ENCODE measurements at regions not wholly inside any gene's neighbourhood (a gene's known extent, or its start where the extent isn't known, plus 50 kb on each side); places are given as distances from the start of the nearest gene placed in this dataset.
"Not testable (repeated sequence)": the region's sequence is repeated elsewhere in the genome, so short reads cannot be mapped to it uniquely, and the experiment has no call there.

- DNase-seq: no peak
These were observed 165.9 kb upstream of the KLF7 start for GRCh38 chr2:207331674-207332073.

- no peak for DNase-seq
These were observed 166.9 kb upstream of the KLF7 start for GRCh38 chr2:207332480-207333212.

GRCh38 chr2:207333599-207334300, 168.0 kb upstream of the KLF7 start:
- no peak for DNase-seq

- DNase-seq: no peak
These were observed 168.5 kb upstream of the KLF7 start for GRCh38 chr2:207334301-207334623.

GRCh38 chr2:207334624-207335371, 169.1 kb upstream of the KLF7 start:
- DNase-seq: no peak

GRCh38 chr2:207337234-207338219, 171.8 kb upstream of the KLF7 start:
- DNase-seq: peak in 1 of 3 experiments; percentile 25

- peak in 1 of 3 experiments; percentile 4 for DNase-seq
These were observed 172.5 kb upstream of the KLF7 start for GRCh38 chr2:207338220-207338607.

GRCh38 chr2:207338610-207339009, 172.9 kb upstream of the KLF7 start:
- no peak for DNase-seq

- DNase-seq: peak in 1 of 3 experiments; percentile 31
These were observed 175.5 kb upstream of the KLF7 start for GRCh38 chr2:207341112-207341750.

- DNase-seq: peak in 1 of 3 experiments; percentile 10
These were observed 176.1 kb upstream of the KLF7 start for GRCh38 chr2:207341804-207342203.

GRCh38 chr2:207344596-207345394, 179.0 kb upstream of the KLF7 start:
- not testable (repeated sequence) for DNase-seq

- DNase-seq: no peak
These were observed 178.6 kb upstream of the CREB1 start for GRCh38 chr2:207351171-207351570.

- peak in 1 of 3 experiments; percentile 24 for DNase-seq
These were observed 176.6 kb upstream of the CREB1 start for GRCh38 chr2:207352978-207353671.

- no peak for DNase-seq
These were observed 175.9 kb upstream of the CREB1 start for GRCh38 chr2:207353836-207354235.

GRCh38 chr2:207354462-207354861, 175.3 kb upstream of the CREB1 start:
- DNase-seq: no peak

GRCh38 chr2:207356567-207356966, 173.2 kb upstream of the CREB1 start:
- no peak for DNase-seq

GRCh38 chr2:207357216-207357615, 172.5 kb upstream of the CREB1 start:
- DNase-seq: no peak

GRCh38 chr2:207362716-207363115, 167.0 kb upstream of the CREB1 start:
- no peak for DNase-seq

GRCh38 chr2:207363761-207364290, 165.9 kb upstream of the CREB1 start:
- no peak for DNase-seq

GRCh38 chr2:207370646-207371045, 159.1 kb upstream of the CREB1 start:
- no peak for DNase-seq

Data from NCI-H1417 (cell line).